ENCODE measurements at regions not wholly inside any gene's neighbourhood (a gene's known extent, or its start where the extent isn't known, plus 50 kb on each side); places are given as distances from the start of the nearest gene placed in this dataset.

DNA sequence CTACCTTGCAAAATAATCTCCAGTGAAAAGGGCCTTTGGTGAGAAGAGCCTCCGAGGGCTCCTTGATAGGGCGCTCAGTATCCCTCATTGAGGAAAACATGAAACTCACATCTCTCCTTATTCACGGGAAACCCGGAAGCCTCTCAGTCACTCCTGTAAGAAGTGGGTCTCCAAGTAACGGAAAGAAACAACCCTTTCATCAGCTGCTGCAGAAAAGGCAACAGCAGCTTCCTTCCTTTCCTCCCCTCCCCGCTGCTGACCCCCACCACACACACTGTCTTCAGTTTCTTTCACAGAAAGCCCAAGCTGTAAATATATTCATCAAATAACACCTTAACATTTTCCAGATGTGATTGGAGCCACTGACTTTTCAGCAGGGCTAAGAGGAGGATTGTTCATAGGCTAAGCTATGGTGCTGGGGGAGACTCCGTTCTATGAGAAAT is 81.4 kb downstream of the C9orf152 start:
- TF ChIP-seq, protein P1, sequence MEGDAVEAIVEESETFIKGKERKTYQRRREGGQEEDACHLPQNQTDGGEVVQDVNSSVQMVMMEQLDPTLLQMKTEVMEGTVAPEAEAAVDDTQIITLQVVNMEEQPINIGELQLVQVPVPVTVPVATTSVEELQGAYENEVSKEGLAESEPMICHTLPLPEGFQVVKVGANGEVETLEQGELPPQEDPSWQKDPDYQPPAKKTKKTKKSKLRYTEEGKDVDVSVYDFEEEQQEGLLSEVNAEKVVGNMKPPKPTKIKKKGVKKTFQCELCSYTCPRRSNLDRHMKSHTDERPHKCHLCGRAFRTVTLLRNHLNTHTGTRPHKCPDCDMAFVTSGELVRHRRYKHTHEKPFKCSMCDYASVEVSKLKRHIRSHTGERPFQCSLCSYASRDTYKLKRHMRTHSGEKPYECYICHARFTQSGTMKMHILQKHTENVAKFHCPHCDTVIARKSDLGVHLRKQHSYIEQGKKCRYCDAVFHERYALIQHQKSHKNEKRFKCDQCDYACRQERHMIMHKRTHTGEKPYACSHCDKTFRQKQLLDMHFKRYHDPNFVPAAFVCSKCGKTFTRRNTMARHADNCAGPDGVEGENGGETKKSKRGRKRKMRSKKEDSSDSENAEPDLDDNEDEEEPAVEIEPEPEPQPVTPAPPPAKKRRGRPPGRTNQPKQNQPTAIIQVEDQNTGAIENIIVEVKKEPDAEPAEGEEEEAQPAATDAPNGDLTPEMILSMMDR (IDR thresholded peaks at IDR 0.05) = no peak
- TF ChIP-seq POLR2A (IDR thresholded peaks at IDR 0.05) = no peak
- no peak for TF ChIP-seq POLR2AphosphoS5 (IDR thresholded peaks at IDR 0.05)
- no peak for TF ChIP-seq EP300 (IDR thresholded peaks at IDR 0.05)
